ENCODE measurements at regions not wholly inside any gene's neighbourhood (a gene's known extent, or its start where the extent isn't known, plus 50 kb on each side); places are given as distances from the start of the nearest gene placed in this dataset.

DNA sequence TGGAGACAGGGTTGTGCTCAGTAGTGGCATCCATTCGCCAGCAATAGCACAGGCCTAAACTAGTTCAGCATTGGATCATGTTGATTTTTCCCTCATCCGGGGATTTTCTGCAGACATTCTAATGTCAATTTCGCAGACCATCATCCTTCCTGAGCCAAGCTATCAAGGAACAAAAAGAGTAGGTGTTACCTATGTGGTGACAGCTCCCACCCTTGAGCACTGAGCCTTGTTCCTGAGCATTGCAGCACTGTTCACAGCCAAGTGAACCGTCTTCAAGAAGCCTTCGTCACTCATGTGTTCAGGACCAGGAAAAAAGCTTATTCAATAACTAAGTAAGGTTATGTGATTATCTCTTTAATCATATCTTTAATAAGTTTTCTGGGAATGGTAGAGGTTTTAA is 576.2 kb downstream of the UQCRFS1 start (continued):
- TF ChIP-seq TBL1XR1 (IDR thresholded peaks at IDR 0.05; ENCODE audit: low read depth, low read length): no peak
- no peak for TF ChIP-seq PAX5 (IDR thresholded peaks at IDR 0.05; ENCODE audit: borderline replicate concordance, low read depth, low read length)
- TF ChIP-seq, protein P1, sequence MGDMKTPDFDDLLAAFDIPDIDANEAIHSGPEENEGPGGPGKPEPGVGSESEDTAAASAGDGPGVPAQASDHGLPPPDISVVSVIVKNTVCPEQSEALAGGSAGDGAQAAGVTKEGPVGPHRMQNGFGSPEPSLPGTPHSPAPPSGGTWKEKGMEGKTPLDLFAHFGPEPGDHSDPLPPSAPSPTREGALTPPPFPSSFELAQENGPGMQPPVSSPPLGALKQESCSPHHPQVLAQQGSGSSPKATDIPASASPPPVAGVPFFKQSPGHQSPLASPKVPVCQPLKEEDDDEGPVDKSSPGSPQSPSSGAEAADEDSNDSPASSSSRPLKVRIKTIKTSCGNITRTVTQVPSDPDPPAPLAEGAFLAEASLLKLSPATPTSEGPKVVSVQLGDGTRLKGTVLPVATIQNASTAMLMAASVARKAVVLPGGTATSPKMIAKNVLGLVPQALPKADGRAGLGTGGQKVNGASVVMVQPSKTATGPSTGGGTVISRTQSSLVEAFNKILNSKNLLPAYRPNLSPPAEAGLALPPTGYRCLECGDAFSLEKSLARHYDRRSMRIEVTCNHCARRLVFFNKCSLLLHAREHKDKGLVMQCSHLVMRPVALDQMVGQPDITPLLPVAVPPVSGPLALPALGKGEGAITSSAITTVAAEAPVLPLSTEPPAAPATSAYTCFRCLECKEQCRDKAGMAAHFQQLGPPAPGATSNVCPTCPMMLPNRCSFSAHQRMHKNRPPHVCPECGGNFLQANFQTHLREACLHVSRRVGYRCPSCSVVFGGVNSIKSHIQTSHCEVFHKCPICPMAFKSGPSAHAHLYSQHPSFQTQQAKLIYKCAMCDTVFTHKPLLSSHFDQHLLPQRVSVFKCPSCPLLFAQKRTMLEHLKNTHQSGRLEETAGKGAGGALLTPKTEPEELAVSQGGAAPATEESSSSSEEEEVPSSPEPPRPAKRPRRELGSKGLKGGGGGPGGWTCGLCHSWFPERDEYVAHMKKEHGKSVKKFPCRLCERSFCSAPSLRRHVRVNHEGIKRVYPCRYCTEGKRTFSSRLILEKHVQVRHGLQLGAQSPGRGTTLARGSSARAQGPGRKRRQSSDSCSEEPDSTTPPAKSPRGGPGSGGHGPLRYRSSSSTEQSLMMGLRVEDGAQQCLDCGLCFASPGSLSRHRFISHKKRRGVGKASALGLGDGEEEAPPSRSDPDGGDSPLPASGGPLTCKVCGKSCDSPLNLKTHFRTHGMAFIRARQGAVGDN (IDR thresholded peaks at IDR 0.05): no peak
- no peak for TF ChIP-seq MEF2B (IDR thresholded peaks at IDR 0.05; ENCODE audit: partially characterized antibody, poor library complexity, severe bottlenecking)
- TF ChIP-seq, protein P2, sequence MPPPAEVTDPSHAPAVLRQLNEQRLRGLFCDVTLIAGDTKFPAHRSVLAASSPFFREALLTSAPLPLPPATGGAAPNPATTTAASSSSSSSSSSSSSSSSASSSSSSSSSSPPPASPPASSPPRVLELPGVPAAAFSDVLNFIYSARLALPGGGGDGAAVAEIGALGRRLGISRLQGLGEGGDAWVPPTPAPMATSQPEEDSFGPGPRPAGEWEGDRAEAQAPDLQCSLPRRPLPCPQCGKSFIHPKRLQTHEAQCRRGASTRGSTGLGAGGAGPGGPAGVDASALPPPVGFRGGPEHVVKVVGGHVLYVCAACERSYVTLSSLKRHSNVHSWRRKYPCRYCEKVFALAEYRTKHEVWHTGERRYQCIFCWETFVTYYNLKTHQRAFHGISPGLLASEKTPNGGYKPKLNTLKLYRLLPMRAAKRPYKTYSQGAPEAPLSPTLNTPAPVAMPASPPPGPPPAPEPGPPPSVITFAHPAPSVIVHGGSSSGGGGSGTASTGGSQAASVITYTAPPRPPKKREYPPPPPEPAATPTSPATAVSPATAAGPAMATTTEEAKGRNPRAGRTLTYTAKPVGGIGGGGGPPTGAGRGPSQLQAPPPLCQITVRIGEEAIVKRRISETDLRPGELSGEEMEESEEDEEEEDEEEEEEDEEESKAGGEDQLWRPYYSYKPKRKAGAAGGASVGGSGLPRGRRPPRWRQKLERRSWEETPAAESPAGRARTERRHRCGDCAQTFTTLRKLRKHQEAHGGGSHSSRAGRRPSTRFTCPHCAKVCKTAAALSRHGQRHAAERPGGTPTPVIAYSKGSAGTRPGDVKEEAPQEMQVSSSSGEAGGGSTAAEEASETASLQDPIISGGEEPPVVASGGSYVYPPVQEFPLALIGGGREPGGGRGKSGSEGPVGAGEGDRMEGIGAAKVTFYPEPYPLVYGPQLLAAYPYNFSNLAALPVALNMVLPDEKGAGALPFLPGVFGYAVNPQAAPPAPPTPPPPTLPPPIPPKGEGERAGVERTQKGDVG (CRISPR knock-in tag; IDR thresholded peaks at IDR 0.05): no peak
- TF ChIP-seq BCL11A (IDR thresholded peaks at IDR 0.05; ENCODE audit: low read depth, low read length): no peak
